Activated CD4-positive, CD25-positive, alpha-beta regulatory T cell treated with anti-CD3 and anti-CD28 coated beads, Interleukin-2, amount 50 U/mL, for 72 hours (primary cell): ENCODE measurements at regions not wholly inside any gene's neighbourhood (a gene's known extent, or its start where the extent isn't known, plus 50 kb on each side); places are given as distances from the start of the nearest gene placed in this dataset.
A peak's percentile ranks its signal among the peaks of the same experiment; 100 is the strongest.
"Not testable (repeated sequence)": the region's sequence is repeated elsewhere in the genome, so short reads cannot be mapped to it uniquely, and the experiment has no call there.

ENCODE experiments used
- DNase-seq: peaks from one replicate; pipeline ENCODE4 v3.0.0; 2021

DNA sequence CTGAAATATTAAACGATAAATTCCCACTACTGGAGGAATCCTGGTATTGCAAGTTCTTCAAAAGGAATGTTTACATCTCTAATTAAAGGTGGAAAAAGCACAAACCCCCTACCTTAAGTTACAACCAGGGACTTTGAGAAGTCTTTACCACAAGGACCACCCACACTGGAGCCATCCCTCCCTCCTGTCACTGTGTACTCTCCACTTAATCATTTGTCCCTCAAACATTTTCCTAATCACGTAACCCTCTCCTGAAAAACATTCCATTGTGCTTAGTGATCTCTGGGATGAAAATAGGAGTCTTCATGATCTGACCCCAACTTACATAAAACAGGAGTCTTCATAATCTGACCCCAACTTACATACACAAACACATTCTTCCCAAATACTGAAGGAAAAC, 85.7 kb downstream of the SUCLG1 start:
- no peak for DNase-seq

DNA sequence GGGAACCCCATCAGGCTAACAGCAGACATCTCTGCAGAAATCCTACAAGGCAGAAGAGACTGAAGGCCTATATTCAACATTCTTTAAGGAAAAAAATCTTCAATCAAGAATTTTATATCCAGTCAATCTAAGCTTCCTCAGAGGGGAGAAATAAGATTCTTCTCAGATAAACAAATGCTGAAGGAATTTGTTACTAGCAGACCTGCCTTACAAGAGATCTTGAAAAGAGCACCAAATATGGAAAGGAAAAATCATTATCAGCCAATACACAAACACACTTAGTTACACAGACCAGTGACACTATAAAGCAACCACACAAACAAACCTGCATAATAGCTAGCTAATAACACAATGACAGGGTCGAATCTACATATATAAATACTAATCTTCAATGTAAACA, 96.5 kb downstream of the SUCLG1 start:
- DNase-seq = no peak

GRCh38 chr2:84338069-84338468, 121.0 kb downstream of the SUCLG1 start:
- no peak for DNase-seq

DNA sequence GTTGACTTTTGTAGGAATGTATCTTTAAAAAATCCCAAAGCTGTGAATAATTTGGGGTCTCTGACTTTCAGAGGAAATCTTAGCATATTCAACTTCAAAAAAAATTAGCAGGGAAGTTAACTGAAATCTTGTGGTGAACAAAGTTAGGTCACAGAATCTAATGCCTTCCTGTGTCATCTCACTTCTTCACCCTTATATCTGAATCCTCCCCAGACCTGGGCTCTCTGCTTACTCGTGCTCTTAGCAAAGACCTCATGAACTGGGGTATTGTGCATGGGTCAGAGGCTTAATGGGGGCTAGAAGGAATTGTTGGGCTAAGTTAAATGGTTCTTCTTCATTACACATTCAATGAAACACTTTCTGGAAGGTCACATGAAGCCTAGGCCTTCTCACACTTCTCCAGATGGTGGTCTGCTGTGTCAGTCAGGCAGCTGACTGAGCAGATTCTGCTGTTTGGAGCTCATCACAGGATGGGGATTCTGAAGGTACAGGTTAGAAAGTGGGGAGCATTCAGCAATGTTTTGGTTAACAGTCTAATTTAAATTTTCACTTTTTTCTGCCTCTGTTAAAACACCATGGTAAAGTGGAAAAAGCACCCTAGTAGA, 131.3 kb downstream of the SUCLG1 start:
- DNase-seq = no peak

- DNase-seq = no peak
These were observed 132.1 kb downstream of the SUCLG1 start for GRCh38 chr2:84326831-84327432.

GRCh38 chr2:84323890-84324289, 135.2 kb downstream of the SUCLG1 start:
- no peak for DNase-seq

DNA sequence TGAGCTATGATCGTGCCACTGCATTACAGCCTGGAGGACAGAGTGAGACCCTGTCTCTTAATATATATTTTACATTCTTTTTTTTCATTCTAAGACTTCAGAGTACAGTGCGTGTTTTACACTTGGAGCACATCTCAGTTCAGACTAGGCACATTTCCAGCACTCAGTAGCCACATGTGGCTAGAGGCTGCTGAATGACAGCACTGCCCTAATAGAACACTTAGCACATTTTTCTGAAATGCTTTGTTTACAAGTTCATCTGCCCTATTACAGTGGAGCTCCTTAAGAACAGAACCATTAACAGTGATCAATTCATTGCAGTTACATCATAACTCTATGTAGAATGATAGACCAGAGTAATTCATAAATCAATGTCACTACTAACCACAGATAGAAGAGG, 138.1 kb downstream of the SUCLG1 start:
- DNase-seq = no peak

DNA sequence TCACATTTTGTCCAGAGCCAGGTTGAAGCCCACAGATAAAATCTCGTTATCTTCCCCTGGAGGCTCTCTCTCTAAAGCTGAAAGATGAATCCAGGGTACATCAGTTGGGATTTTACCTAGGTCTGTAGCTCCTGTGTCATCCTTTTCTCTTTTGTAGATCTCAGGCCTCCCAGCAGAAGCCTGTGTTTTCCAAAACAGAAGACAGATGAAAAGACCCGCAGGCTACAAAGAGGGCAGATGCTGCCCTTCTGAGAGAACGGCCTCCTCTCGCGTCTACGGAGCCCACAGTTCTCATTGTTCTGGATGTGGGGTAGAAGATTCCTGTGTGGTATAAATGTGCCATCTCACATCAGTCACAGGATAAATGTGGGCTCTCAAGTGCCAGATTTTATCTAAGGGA, 139.5 kb downstream of the SUCLG1 start:
- DNase-seq = no peak

- DNase-seq = no peak
These were observed 141.9 kb downstream of the SUCLG1 start for GRCh38 chr2:84317135-84317534.

- DNase-seq = peak; percentile 74
These were observed 144.2 kb downstream of the SUCLG1 start for GRCh38 chr2:84314901-84315330.

DNA sequence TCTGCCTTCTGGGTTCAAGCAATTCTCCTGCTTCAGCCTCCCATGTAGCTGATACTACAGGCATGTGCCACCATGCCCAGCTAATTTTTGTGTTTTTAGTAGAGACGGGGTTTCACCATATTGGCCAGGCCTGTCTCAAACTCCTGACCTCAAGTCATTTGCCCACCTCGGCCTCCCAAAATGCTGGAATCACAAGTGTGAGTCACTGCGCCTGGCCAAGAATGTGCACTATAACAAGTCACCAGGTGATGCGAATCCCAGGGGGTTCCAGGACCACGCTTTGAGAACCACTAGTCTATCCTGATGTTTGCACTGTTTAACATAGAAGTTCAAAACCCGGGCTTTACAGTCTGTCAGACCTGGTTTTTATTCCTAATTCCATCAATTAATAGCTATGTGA, 144.8 kb downstream of the SUCLG1 start:
- no peak for DNase-seq

DNA sequence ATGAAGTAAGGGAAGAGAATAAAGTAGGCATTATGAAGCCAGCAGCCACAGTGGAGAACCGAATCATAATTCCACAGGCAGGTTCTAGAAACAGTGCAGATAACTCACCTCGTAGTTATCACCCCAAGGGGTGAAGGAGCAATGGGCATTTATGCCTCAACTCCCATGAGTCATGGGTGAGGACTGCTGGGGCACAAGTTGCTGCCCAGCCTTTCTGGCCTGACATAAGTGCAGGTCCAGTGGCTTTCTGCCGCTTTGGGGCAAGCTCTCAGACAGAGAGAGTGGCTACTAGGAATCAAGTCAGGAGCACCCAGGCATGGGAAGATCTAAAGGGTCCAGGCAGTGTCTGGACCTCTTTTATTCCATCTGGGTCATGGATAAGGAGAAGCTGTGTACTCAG, 149.8 kb downstream of the SUCLG1 start:
- DNase-seq = no peak

- no peak for DNase-seq
These were observed 152.7 kb downstream of the SUCLG1 start for GRCh38 chr2:84306361-84306760.

DNA sequence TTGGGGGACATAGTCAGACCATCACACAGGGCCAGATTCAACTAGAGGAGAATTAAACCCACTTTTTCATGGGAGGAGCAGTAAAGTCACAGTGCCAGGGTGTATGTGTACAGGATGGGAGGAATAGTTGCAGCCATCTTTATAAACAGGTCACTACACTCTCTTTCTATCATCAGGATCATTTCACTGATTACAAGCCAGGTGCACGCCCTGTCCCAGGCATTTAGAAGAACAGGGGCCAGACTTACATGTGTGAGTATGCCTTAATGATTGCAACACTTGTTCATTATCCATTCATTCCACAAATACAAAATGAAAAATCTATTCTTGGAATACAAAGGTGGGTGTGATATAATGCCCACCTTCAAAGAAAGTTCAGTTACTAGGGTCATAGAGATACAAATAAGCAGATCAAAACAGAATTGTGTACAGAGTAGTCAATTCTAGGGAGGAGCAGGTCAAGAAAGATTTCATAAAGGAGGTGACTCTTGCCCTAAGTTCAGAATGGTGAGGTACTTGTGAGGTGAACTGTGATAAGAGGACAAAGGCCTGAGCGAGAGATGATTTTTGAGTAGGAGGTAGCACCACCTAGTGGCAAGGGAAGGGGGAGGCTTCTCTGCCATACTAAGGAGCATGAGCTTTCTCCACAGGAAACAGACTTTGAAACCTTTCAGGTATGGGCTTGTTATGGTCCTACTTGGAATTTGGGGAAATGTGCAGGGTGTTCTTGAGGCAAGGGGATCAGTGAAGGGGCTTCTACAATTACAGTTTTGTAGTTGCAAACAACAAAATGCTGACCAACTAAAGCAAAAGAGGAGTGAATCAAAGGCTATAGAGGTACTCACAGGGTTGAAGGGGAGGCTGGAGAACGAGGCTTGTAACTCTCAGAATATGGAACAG, 156.3 kb downstream of the SUCLG1 start:
- no peak for DNase-seq

DNA sequence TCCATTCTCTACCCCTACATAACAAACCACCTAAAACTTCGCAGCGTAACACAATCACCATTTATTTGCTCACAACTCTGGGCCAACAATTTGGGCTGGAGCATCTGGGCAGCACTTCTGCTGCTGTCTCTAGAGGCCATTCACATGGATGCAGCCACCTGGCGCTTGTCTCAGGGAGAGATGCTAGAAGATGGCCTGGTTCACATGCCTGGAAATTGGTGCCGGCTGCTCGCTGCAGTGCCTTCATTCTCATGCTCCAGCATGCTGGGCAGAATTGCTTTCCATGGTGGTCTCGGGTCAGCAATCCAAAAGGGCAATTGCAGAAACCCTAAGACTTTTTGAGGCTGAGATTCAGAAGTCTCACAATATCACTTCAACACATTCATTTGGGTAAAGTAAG, 157.4 kb downstream of the SUCLG1 start:
- DNase-seq = no peak

GRCh38 chr2:84300696-84301029, 158.4 kb downstream of the SUCLG1 start:
- no peak for DNase-seq

GRCh38 chr2:84300001-84300695, 158.9 kb downstream of the SUCLG1 start:
- not testable (repeated sequence) for DNase-seq

GRCh38 chr2:84299211-84299775, 159.8 kb downstream of the SUCLG1 start:
- DNase-seq = no peak

DNA sequence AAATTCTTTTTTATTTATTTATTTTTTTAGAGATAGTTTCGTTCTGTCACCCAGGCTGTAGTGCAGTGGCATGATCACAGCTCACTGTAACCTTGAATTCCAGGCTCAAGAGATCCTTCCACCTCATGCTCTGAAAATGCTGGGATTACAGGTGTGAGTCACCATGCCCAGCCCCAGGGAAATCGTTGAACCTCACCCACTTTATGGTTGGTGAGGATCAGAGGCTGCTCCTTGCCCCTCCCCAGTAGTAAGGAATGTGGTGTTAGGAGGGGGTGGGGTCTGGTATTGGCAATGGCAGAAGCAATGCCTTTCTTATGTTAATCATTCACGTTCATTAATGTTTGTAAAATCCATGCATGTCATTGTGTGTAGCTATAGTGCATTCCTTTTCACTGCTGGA, 161.9 kb downstream of the SUCLG1 start:
- DNase-seq = no peak

DNA sequence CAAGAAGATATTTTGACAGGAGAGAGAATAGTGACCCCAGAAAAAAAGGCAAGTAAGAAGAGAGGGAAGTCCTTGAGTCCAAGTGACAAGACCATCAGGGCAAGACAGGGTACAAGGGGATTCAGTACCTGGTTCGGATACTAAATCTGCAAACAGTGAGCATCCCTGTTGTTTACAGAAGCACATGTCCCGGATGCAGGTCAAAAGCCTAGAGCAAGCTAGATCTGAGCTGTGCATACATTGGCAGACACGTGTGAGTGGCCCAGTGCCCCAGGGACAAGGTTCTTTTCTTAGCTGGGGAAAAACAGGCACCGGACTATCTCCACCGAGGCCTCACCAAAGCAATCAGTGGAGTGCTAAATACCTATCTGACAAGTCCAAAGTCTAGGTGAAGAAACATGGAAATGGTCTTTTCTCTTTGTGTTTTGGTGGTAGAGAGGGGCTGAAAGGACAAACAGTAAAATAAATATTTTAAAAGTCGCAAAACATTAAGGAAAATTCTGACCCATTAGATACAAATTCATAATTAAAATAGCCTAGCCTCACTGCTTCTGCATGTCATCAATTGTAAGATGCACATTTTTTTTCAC, 165.2 kb downstream of the SUCLG1 start:
- no peak for DNase-seq

- DNase-seq = no peak
These were observed 166.5 kb downstream of the SUCLG1 start for GRCh38 chr2:84292545-84292944.

- no peak for DNase-seq
These were observed 168.5 kb downstream of the SUCLG1 start for GRCh38 chr2:84290537-84290936.

GRCh38 chr2:84288293-84288692, 170.8 kb downstream of the SUCLG1 start:
- DNase-seq = no peak
